IMR-90 (cell line): ENCODE measurements at regions not wholly inside any gene's neighbourhood (a gene's known extent, or its start where the extent isn't known, plus 50 kb on each side); places are given as distances from the start of the nearest gene placed in this dataset.

ENCODE experiments used
- ATAC-seq: fragments of 200-7000 bp; cut with Tn5 transposase; 2 replicates; pipeline ENCODE4 v1.9.1; 2020; ENCODE audit warnings: low read depth, mild to moderate bottlenecking, moderate library complexity
- BruUV-seq: library from RNA; stranded (reverse); fragments of 400-500 nt; replicated peaks from 2 replicates; lab custom pipeline; 2021; lab: Mats Ljungman, UMichigan
- CTCF ChIA-PET: fragments of 300-600 bp; formaldehyde crosslinking; extraction: SDS; loops from one replicate; lab custom pipeline; 2021; ENCODE audit warnings: antibody characterized with exemption; lab: Yijun Ruan, JAX
- POLR2A ChIA-PET: fragments of 300-600 bp; sonication (Branson Sonifier 250); formaldehyde crosslinking; loops from one replicate; lab custom pipeline; 2022; ENCODE audit warnings: antibody characterized with exemption; ENCODE audit not compliant: unreplicated experiment; lab: Charles Lee
- DNase-seq: peaks from one replicate; pipeline ENCODE4 v3.0.0; 2013
- H2AFZ ChIP-seq: replicated peaks from 2 replicates; pipeline ENCODE3; 2013; ENCODE audit warnings: low read length, mild to moderate bottlenecking; ENCODE audit not compliant: poor library complexity
- H2AK5ac ChIP-seq: 2 replicates; pipeline ENCODE4 v1.6.1; 2013; ENCODE audit warnings: low read depth, low read length, inconsistent platforms
- H2AK9ac ChIP-seq: replicated peaks from 2 replicates; pipeline ENCODE3; 2013; ENCODE audit warnings: mild to moderate bottlenecking, low read depth, low read length, moderate library complexity; ENCODE audit not compliant: poor library complexity
- H2BK120ac ChIP-seq: 2 replicates; pipeline ENCODE4 v1.6.1; 2013; ENCODE audit warnings: low read depth, low read length, inconsistent platforms
- H2BK15ac ChIP-seq: 3 replicates; pipeline ENCODE4 v1.6.1; 2013; ENCODE audit warnings: low read depth, low read length, inconsistent platforms
- H2BK20ac ChIP-seq: 2 replicates; pipeline ENCODE4 v1.6.1; 2013; ENCODE audit warnings: low read depth, mild to moderate bottlenecking, inconsistent platforms, low read length, moderate library complexity
- H2BK5ac ChIP-seq: 2 replicates; pipeline ENCODE4 v1.6.1; 2013; ENCODE audit warnings: mild to moderate bottlenecking, low read depth, low read length, inconsistent platforms; ENCODE audit not compliant: poor library complexity, severe bottlenecking
- H3K14ac ChIP-seq: replicated peaks from 2 replicates; pipeline ENCODE4 v1.6.1; 2013; ENCODE audit warnings: low read depth, low read length, inconsistent platforms
- H3K18ac ChIP-seq: 2 replicates; pipeline ENCODE4 v1.6.1; 2013; ENCODE audit warnings: low read depth, low read length, control low read depth
- H3K23ac ChIP-seq: 2 replicates; pipeline ENCODE4 v1.6.1; 2013; ENCODE audit warnings: low read depth, low read length, inconsistent platforms
- H3K27ac ChIP-seq: 2 replicates; pipeline ENCODE4 v1.5.1; 2013; ENCODE audit warnings: mild to moderate bottlenecking, control low read depth, low read length; ENCODE audit not compliant: insufficient read depth
- H3K27me3 ChIP-seq: 2 replicates; pipeline ENCODE4 v1.6.1; 2013; ENCODE audit warnings: low read length; ENCODE audit not compliant: control insufficient read depth, insufficient read depth
- H3K36me3 ChIP-seq: 2 replicates; pipeline ENCODE4 v1.6.1; 2013; ENCODE audit warnings: low read length, mixed read lengths; ENCODE audit not compliant: control insufficient read depth, insufficient read depth
- H3K4ac ChIP-seq: 2 replicates; pipeline ENCODE4 v1.6.1; 2013; ENCODE audit warnings: low read depth, low read length, inconsistent platforms
- H3K4me1 ChIP-seq: 2 replicates; pipeline ENCODE4 v1.6.1; 2013; ENCODE audit warnings: low read length, mixed read lengths; ENCODE audit not compliant: control insufficient read depth, insufficient read depth
- H3K4me2 ChIP-seq: 2 replicates; pipeline ENCODE4 v1.6.1; 2013; ENCODE audit warnings: low read depth, mild to moderate bottlenecking, control low read depth, low read length, moderate library complexity
- H3K4me3 ChIP-seq: 2 replicates; pipeline ENCODE4 v1.5.1; 2013; ENCODE audit warnings: low read depth, mild to moderate bottlenecking, control low read depth, low read length, moderate library complexity; ENCODE audit not compliant: insufficient read depth
- H3K56ac ChIP-seq: 2 replicates; pipeline ENCODE4 v1.6.1; 2013; ENCODE audit warnings: low read length, inconsistent platforms; ENCODE audit not compliant: insufficient read depth; ENCODE audit errors: extremely low read depth
- H3K79me1 ChIP-seq, 2 experiments: 2 replicates each; pipeline ENCODE4 v1.6.1; 2013; ENCODE audit warnings: low read length in 2 of 2, inconsistent platforms in 1 of 2, low read depth in 1 of 2
- H3K9ac ChIP-seq: 2 replicates; pipeline ENCODE4 v1.6.1; 2013; ENCODE audit warnings: low read depth, low read length, control low read depth
- H3K9me1 ChIP-seq: 2 replicates; pipeline ENCODE4 v1.6.1; 2013; ENCODE audit warnings: low read length, inconsistent platforms; ENCODE audit not compliant: insufficient read depth
- H3K9me3 ChIP-seq: 2 replicates; pipeline ENCODE4 v1.6.1; 2013; ENCODE audit warnings: low read length; ENCODE audit not compliant: control insufficient read depth, insufficient read depth
- H4K20me1 ChIP-seq: 2 replicates; pipeline ENCODE4 v1.6.1; 2013; ENCODE audit warnings: low read length, inconsistent platforms; ENCODE audit not compliant: insufficient read depth
- H4K5ac ChIP-seq: 2 replicates; pipeline ENCODE4 v1.6.1; 2013; ENCODE audit warnings: mild to moderate bottlenecking, low read depth, low read length, control low read depth
- H4K8ac ChIP-seq, 2 experiments: 2 replicates each; pipeline ENCODE4 v1.6.1; 2013; ENCODE audit warnings: low read depth in 2 of 2, low read length in 2 of 2, control low read depth in 1 of 2, inconsistent platforms in 1 of 2
- H4K91ac ChIP-seq: 2 replicates; pipeline ENCODE4 v1.6.1; 2013; ENCODE audit warnings: low read depth, low read length, inconsistent platforms; ENCODE audit not compliant: insufficient read depth
- CEBPB ChIP-seq: IDR thresholded peaks from 2 replicates; pipeline ENCODE4 v1.6.1; 2012; ENCODE audit warnings: low read depth, low read length, improper control_type of control experiment
- ELK1 ChIP-seq: fragments of 150-350 bp; IDR thresholded peaks from 2 replicates; pipeline ENCODE4 v1.6.1; 2016; ENCODE audit warnings: low read depth, mild to moderate bottlenecking, low read length, moderate library complexity, borderline replicate concordance
- FOS ChIP-seq: fragments of 150-350 bp; IDR thresholded peaks from 2 replicates; pipeline ENCODE4 v1.6.1; 2016; ENCODE audit warnings: low read depth, low read length
- MAFK ChIP-seq: IDR thresholded peaks from 2 replicates; pipeline ENCODE4 v1.6.1; 2012; ENCODE audit warnings: low read depth, low read length, improper control_type of control experiment
- MAZ ChIP-seq: IDR thresholded peaks from 2 replicates; pipeline ENCODE4 v1.6.1; 2012; ENCODE audit warnings: low read depth, mild to moderate bottlenecking, low read length, improper control_type of control experiment, moderate library complexity, borderline replicate concordance
- POLR2A ChIP-seq: IDR thresholded peaks from 2 replicates; pipeline ENCODE4 v1.6.1; 2012; ENCODE audit warnings: mild to moderate bottlenecking, low read depth, low read length
- RAD21 ChIP-seq: IDR thresholded peaks from 2 replicates; pipeline ENCODE4 v1.6.1; 2012; ENCODE audit warnings: low read length, improper control_type of control experiment
- RCOR1 ChIP-seq: IDR thresholded peaks from 2 replicates; pipeline ENCODE4 v1.6.1; 2012; ENCODE audit warnings: mild to moderate bottlenecking, low read length, improper control_type of control experiment; ENCODE audit not compliant: insufficient replicate concordance
- RFX5 ChIP-seq: IDR thresholded peaks from 2 replicates; pipeline ENCODE4 v1.8.0; 2012; ENCODE audit warnings: low read depth, mild to moderate bottlenecking, low read length, moderate library complexity
- WGBS, 2 experiments: methylation state at CpG; one replicate each; pipeline versions ENCODE4 v1.1.5 to v1.1.7; 2013; ENCODE audit warnings: missing lambda C conversion rate in 2 of 2; ENCODE audit not compliant: insufficient read length in 1 of 2; ENCODE audit errors: extremely low coverage in 2 of 2; 5-methylcytosine and 5-hydroxymethylcytosine counted together
- dilution Hi-C: fragments of 300-500 bp; cut with HindIII; formaldehyde crosslinking; loops from one replicate; pipeline ENCODE4 v1.14.3; 2018; ENCODE audit warnings: low sequenced_read_pairs; ENCODE audit not compliant: unreplicated experiment
- in situ Hi-C: fragments of 300-500 bp; cut with MboI; formaldehyde crosslinking; loops from 3 replicates; pipeline ENCODE4 v1.14.3; 2019; ENCODE audit warnings: low sequenced_read_pairs, inconsistent platforms, mixed read lengths
- intact Hi-C: fragments of 100-400 bp; cut with micrococcal nuclease; formaldehyde crosslinking; loops from 2 replicates; pipeline ENCODE4 v1.10.0; 2022
- TF ChIP-seq, protein P1 (sequence below): fragments of 150-350 bp; IDR thresholded peaks from 2 replicates; pipeline ENCODE4 v1.6.1; 2017; ENCODE audit warnings: mild to moderate bottlenecking, antibody characterized with exemption, low read length, low read depth

- Histone ChIP-seq H2BK20ac (no peak overlapping the region), H3K4me1 (no peaks in the 10 kb centered on the region), H2AK9ac (no peak overlapping the region), H3K23ac (no peak overlapping the region), H3K79me1 (no peaks in the 10 kb centered on the region), H2AK5ac (no peak overlapping the region), H3K27me3 (no peaks in the 10 kb centered on the region), H3K4me3 (no peak overlapping the region), H3K9ac (no peak overlapping the region), H2BK5ac (no peak overlapping the region), H4K5ac (no peak overlapping the region), H3K4ac (no peak overlapping the region), H3K27ac (no peak overlapping the region), H3K56ac (no peak overlapping the region), H3K9me1 (no peaks in the 10 kb centered on the region), H2BK15ac (no peak overlapping the region), H4K91ac (no peak overlapping the region), H2BK120ac (no peak overlapping the region), H3K18ac (no peak overlapping the region), H3K36me3 (no peaks in the 10 kb centered on the region), H3K14ac (no peak overlapping the region), H3K4me2 (no peak overlapping the region), H4K8ac (no peak overlapping the region), H4K20me1 (no peaks in the 10 kb centered on the region), H2AFZ (no peak overlapping the region), H3K9me3 (no peaks in the 10 kb centered on the region)
- dilution Hi-C loops (no loop called here), in situ Hi-C loops (no loop called here), intact Hi-C loops (no loop called here)
- ChIA-PET CTCF (no interaction called here), POLR2A (no interaction called here)
- no CpG with 5 or more reads among the region's 1 CpG for WGBS, 2 experiments
- ATAC-seq (no peak), DNase-seq (no peak)
- no peak for TF ChIP-seq MAZ
- TF ChIP-seq CEBPB = no peak
- no peak for TF ChIP-seq POLR2A
- no peak for TF ChIP-seq MAFK
- TF ChIP-seq, protein P1, sequence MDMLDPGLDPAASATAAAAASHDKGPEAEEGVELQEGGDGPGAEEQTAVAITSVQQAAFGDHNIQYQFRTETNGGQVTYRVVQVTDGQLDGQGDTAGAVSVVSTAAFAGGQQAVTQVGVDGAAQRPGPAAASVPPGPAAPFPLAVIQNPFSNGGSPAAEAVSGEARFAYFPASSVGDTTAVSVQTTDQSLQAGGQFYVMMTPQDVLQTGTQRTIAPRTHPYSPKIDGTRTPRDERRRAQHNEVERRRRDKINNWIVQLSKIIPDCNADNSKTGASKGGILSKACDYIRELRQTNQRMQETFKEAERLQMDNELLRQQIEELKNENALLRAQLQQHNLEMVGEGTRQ = no peak
- no peak for TF ChIP-seq RAD21
- no peak for TF ChIP-seq ELK1
- TF ChIP-seq RCOR1 = no peak
- TF ChIP-seq RFX5 = no peak
- TF ChIP-seq FOS = no peak
- BruUV-seq = no TSS peak
These were observed 170.3 kb downstream of the ZPLD1 start for GRCh38 chr3:102605153-102605552.
